ENCODE measurements at regions not wholly inside any gene's neighbourhood (a gene's known extent, or its start where the extent isn't known, plus 50 kb on each side); places are given as distances from the start of the nearest gene placed in this dataset.

DNA sequence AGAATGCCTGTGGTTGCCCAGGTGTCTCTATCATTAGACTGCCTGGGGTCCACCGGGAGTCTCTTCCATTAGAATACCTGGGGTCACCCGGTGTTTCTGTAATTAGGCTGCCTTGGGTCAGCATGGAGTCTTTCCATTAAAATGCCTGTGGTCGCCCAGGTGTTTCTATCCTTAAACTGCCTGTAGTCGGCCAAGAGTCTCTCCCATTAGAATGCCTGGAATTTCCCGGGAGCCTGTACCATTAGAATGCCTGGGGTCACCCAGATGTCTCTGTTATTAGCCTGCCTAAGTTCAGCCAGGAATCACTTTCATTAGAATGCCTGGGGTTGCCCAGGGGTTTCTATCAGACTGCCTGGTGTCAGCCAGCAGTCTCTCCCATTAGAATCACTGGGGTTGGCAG lies 1492.8 kb downstream of the UQCRFS1 start:
- no peaks in the 10 kb centered on the region for H4K20me1 ChIP-seq (ENCODE audit: insufficient read depth, low read length)
- H3K9me3 ChIP-seq (ENCODE audit: low read depth, low read length), result no peaks in the 10 kb centered on the region
- no peak overlapping the region for H3K4me3 ChIP-seq (ENCODE audit: insufficient read depth, low read length)
- H3K4me2 ChIP-seq (ENCODE audit: insufficient read depth, low read length), result no peak overlapping the region
- no peaks in the 10 kb centered on the region for H3K36me3 ChIP-seq (ENCODE audit: insufficient read depth, low read length)
- TF ChIP-seq, protein P1, sequence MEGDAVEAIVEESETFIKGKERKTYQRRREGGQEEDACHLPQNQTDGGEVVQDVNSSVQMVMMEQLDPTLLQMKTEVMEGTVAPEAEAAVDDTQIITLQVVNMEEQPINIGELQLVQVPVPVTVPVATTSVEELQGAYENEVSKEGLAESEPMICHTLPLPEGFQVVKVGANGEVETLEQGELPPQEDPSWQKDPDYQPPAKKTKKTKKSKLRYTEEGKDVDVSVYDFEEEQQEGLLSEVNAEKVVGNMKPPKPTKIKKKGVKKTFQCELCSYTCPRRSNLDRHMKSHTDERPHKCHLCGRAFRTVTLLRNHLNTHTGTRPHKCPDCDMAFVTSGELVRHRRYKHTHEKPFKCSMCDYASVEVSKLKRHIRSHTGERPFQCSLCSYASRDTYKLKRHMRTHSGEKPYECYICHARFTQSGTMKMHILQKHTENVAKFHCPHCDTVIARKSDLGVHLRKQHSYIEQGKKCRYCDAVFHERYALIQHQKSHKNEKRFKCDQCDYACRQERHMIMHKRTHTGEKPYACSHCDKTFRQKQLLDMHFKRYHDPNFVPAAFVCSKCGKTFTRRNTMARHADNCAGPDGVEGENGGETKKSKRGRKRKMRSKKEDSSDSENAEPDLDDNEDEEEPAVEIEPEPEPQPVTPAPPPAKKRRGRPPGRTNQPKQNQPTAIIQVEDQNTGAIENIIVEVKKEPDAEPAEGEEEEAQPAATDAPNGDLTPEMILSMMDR (IDR thresholded peaks at IDR 0.05; ENCODE audit: extremely low read depth, low read depth, low read length), result no peak
- H3K79me2 ChIP-seq (ENCODE audit: insufficient read depth, low read length), result no peaks in the 10 kb centered on the region
- H3K27me3 ChIP-seq (ENCODE audit: insufficient read depth, low read length), result no peaks in the 10 kb centered on the region
- no peak overlapping the region for H3K27ac ChIP-seq (ENCODE audit: low read depth, low read length)
- no peak for DNase-seq (ENCODE audit: insufficient read length, low spot score, missing footprints)
- H2AFZ ChIP-seq (ENCODE audit: low read length), result no peak overlapping the region
- H3K4me1 ChIP-seq (ENCODE audit: insufficient read depth, low read length), result no peaks in the 10 kb centered on the region

DNA sequence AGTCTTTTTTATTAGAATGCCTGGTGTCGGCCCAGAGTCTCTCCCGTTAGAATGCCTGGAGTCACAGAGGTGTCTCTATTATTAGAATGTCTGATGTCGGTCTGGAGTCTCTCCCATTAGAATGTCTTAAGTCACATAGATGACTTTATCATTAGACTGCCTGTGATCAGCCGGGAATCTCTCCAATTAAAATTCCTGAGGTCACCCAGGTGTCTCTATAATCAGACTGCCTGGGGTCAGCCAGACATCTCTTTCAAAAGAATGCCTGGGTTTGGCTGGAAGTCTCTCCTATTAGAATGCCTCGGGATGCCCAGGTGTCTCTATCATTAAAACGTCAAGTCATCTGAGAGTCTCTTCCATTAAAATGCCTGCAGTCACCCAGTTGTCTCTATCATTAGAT lies 1493.9 kb downstream of the UQCRFS1 start:
- H3K27ac ChIP-seq (ENCODE audit: low read depth, low read length), result no peak overlapping the region
- H3K4me3 ChIP-seq (ENCODE audit: insufficient read depth, low read length), result no peak overlapping the region
- H3K4me1 ChIP-seq (ENCODE audit: insufficient read depth, low read length), result no peaks in the 10 kb centered on the region
- no peaks in the 10 kb centered on the region for H3K9me3 ChIP-seq (ENCODE audit: low read depth, low read length)
- no peak for DNase-seq (ENCODE audit: insufficient read length, low spot score, missing footprints)
- no peaks in the 10 kb centered on the region for H3K27me3 ChIP-seq (ENCODE audit: insufficient read depth, low read length)
- H4K20me1 ChIP-seq (ENCODE audit: insufficient read depth, low read length), result no peaks in the 10 kb centered on the region
- no peaks in the 10 kb centered on the region for H3K79me2 ChIP-seq (ENCODE audit: insufficient read depth, low read length)
- no peak overlapping the region for H3K4me2 ChIP-seq (ENCODE audit: insufficient read depth, low read length)
- TF ChIP-seq, protein P1 (IDR thresholded peaks at IDR 0.05; ENCODE audit: extremely low read depth, low read depth, low read length), result no peak
- no peak overlapping the region for H2AFZ ChIP-seq (ENCODE audit: low read length)
- no peaks in the 10 kb centered on the region for H3K36me3 ChIP-seq (ENCODE audit: insufficient read depth, low read length)

- Histone ChIP-seq H4K20me1 (ENCODE audit: insufficient read depth, low read length) (no peaks in the 10 kb centered on the region), H3K4me3 (ENCODE audit: insufficient read depth, low read length) (no peak overlapping the region), H3K27me3 (ENCODE audit: insufficient read depth, low read length) (no peaks in the 10 kb centered on the region), H2AFZ (ENCODE audit: low read length) (no peak overlapping the region), H3K4me1 (ENCODE audit: insufficient read depth, low read length) (no peaks in the 10 kb centered on the region), H3K79me2 (ENCODE audit: insufficient read depth, low read length) (no peaks in the 10 kb centered on the region), H3K9me3 (ENCODE audit: low read depth, low read length) (no peaks in the 10 kb centered on the region), H3K27ac (ENCODE audit: low read depth, low read length) (no peak overlapping the region), H3K4me2 (ENCODE audit: insufficient read depth, low read length) (no peak overlapping the region), H3K36me3 (ENCODE audit: insufficient read depth, low read length) (no peaks in the 10 kb centered on the region)
- TF ChIP-seq, protein P1 (IDR thresholded peaks at IDR 0.05; ENCODE audit: extremely low read depth, low read depth, low read length), result no peak
- DNase-seq (ENCODE audit: insufficient read length, low spot score, missing footprints), result no peak
Observed at GRCh38 chr19:27718234-27718633, 1494.7 kb downstream of the UQCRFS1 start.

DNA sequence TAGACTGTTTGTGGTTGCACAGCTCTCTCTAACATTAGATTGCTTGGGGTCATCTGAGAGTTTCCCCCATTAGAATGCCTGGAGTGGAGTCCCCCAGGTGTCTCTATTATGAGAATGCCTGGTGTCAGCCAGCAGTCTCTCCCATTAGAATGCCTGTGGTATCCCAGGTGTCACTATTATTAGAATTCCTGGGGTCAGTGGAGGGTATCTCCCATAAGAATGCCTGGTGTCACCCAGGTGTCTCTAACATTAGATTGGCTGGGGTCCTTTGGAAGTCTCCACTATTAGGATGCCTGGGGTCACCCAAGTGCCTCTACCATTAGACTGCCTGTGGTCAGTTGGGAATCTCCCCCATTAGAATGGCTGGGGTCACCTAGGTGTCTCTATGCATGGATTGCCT lies 1495.1 kb downstream of the UQCRFS1 start:
- Histone ChIP-seq H4K20me1 (ENCODE audit: insufficient read depth, low read length) (no peaks in the 10 kb centered on the region), H3K36me3 (ENCODE audit: insufficient read depth, low read length) (no peaks in the 10 kb centered on the region), H3K27me3 (ENCODE audit: insufficient read depth, low read length) (no peaks in the 10 kb centered on the region), H3K4me3 (ENCODE audit: insufficient read depth, low read length) (no peak overlapping the region), H3K4me1 (ENCODE audit: insufficient read depth, low read length) (no peaks in the 10 kb centered on the region), H2AFZ (ENCODE audit: low read length) (no peak overlapping the region), H3K79me2 (ENCODE audit: insufficient read depth, low read length) (no peaks in the 10 kb centered on the region), H3K9me3 (ENCODE audit: low read depth, low read length) (no peaks in the 10 kb centered on the region), H3K4me2 (ENCODE audit: insufficient read depth, low read length) (no peak overlapping the region), H3K27ac (ENCODE audit: low read depth, low read length) (no peak overlapping the region)
- no peak for DNase-seq (ENCODE audit: insufficient read length, low spot score, missing footprints)
- TF ChIP-seq, protein P1 (IDR thresholded peaks at IDR 0.05; ENCODE audit: extremely low read depth, low read depth, low read length), result no peak

Data from osteoblast (primary cell).